NCI-H1694 (cell line): ENCODE measurements at regions not wholly inside any gene's neighbourhood (a gene's known extent, or its start where the extent isn't known, plus 50 kb on each side); places are given as distances from the start of the nearest gene placed in this dataset.
"Not testable (repeated sequence)": the region's sequence is repeated elsewhere in the genome, so short reads cannot be mapped to it uniquely, and the experiment has no call there.

Source experiments
- DNase-seq: peaks from one replicate; lab custom pipeline; 2025; lab: John Stamatoyannopoulos, UW

DNA sequence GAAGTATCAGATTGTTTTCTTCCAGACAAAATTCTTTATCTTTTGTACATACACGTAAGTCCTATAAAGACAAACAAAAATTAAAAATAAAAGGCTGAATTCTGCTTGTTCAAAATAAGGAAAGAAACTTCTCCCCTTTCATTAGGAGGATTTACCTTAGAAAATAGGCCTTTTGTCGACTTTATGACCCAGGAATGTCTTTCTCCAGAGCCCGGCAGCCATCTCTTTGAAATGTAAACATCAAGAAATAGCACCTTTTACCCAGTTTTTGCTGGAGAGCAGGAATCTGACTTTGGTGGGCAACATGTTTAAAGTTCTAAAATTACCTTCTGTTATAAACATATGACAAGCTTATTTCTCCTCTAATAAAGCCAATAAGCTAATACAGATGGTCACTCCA, 373.0 kb upstream of the FTMT start:
- no peak for DNase-seq

DNA sequence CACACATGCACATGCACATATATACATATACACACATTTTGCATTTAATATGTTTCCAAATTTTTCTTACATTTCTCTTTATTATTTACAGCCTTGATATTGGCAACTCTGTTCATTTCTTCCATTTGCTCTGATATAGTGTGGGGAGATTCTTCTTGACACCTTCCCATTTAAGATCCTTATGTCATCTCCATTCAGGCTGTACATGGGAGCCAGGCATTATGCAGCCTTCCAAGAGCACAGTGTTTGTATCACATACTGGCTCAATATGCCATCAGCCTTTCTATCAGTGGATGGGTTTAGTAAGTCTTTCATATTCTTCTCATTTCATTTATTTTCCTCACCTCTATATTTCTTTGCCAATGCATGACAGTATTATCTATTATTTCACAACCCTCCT, 372.3 kb upstream of the FTMT start:
- DNase-seq = no peak

DNA sequence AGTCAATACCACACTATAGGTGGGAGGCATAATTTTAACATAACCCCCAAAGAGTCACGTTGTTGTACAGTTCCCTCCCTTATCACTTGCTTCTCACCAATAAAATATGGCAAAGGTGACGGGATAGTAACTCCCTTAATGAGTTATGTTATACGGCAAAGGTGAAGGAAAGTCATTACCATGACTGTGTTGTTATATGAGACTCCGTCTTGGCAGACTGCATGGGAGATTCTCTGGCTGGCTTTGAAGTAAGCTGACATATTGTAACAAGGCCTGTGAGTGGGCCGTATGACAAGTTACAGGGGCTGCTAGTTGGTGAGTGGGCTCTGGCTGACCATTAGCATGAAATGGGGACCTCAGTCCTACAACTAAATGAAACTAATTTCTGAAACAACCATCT, 366.4 kb upstream of the FTMT start:
- DNase-seq = no peak

DNA sequence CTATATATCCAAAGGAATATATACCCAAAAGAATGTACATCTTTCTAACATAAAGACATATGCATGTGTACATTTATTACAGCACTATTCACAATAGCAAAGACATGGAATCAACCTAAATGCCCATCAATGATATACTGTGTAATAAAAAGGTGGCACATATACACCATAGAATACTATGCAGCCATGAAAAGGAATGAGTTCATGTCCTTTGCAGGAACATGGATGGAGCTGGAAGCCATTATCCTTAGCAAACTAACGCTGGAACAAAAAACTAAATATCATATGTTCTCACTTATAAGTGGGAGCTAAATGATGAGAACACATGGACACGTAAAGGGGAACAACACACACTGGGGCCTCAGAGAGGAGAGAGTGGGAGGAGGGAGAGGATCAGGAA, 365.7 kb upstream of the FTMT start:
- DNase-seq = not testable (repeated sequence)

DNA sequence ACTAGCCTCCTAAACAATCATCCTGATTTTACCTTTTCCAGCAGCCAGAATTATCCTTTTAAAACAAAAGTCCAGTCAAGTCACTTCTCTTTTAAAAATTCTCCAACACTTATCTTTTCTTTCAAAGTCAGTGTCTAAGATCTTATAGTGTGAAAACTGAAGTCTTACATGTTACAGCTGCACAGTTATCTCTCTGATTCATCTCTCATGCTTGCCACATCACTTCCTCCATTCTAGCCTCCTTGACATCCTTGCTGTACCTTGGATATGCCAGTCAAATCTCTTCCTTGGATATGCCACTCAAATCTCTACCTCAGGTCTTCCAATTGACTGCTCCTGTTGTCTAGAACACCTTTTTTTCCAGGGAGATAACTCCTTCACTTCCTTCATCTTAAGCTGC, 361.7 kb upstream of the FTMT start:
- no peak for DNase-seq

DNA sequence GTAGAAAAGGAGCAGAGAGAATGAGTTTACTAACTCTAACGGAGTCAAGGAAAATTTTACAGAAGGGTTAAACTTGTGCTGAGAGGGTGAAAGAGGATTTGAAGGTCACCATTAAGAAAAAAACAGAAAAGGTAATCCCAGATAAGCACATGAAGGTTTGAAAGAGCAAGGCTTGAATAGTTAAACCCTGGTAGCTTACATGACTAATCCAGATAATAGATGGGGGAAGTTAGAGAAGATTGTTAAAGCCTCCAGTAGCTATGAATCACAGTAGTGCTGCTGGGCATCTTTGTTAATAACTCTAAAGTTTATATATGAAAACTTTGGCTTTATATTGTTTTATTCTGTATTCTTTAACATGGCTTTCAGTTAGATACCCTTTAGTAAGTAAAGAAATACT, 354.5 kb upstream of the FTMT start:
- DNase-seq = no peak

DNA sequence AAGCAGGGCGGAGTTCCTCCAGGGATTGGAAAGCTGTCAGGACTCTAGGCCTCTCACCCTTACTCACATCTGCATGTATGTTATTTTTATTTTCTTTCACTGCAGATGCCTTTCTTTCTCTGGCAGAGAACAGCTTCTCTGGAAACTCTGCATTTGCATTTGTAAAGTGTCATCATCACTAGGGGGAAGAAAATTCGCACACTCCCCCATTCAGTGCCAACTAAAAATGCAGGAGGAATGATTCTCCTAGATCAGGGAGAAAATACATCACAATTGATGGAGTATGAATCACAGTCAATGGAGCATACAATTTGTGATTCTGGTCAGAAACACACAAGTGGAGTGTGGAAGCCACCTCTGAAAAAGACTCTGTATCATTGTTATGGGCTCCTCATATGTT, 351.4 kb upstream of the FTMT start:
- no peak for DNase-seq

DNA sequence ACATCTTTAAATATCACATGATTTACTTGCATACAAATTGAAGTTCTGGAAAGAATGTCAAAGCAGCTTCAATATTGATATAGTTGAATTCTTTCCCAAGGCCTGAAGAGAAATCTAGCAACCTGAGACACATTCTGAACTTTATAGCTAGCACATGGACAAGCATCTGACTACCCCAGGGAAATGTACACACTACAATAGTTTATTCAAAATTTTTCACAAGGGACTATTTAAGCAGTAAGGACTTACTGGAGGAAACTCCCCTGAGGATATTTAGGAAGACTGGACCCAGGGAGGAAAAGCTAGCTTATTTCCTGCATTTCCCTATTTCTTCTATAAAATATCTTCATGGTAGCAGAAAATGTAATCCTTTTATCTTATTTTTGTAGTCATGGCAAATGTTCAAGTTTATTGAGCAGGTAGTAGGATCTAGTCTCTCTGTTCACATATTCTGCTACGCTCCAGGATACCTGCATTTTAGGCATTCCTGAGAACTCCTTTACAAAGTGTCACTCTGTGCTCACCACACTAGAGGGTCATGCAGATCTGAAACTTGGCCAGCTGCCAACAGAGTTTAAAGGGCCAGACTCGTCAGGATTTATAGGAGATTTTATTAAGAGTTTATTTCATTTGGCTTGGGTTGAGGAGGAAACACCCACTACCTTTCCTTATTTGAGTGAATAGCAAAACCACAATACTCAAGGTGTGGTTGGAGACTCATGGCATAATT, 348.4 kb upstream of the FTMT start:
- DNase-seq = no peak

DNA sequence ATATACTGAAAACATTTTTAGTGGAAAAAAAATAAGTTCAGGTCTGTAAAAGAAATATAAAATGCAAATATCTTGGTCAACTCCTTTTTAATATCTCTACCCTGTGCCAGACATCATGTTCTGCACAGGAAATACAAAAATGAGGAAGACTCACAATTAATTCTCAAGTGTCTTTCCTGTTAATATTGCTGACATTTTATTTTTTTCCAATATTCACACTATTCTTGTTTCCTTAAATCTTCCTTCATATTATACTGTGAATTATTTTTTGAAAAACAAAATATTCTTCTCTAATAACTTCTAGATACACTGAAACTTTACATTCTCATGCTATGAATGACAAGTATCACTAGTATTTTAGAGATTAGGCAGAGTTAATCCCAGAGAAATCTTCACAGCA, 334.7 kb upstream of the FTMT start:
- no peak for DNase-seq

DNA sequence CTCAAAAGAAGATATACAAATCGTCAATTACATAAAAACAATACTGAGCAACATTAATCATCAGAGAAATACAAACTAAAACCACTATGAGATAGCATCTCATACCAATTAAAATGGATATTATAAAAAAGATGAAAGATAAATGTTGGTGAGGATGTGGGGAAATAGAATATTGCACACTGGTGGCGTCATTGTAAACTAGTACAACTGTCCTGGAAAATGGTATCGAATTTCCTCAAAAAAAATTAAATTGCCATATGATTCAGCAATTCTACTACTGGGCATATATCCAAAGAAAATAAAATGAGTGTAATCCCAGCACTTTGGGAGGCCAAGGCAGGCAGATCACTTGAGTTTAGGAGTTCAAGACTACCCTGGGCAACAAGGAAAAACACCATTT, 326.0 kb upstream of the FTMT start:
- DNase-seq = no peak

DNA sequence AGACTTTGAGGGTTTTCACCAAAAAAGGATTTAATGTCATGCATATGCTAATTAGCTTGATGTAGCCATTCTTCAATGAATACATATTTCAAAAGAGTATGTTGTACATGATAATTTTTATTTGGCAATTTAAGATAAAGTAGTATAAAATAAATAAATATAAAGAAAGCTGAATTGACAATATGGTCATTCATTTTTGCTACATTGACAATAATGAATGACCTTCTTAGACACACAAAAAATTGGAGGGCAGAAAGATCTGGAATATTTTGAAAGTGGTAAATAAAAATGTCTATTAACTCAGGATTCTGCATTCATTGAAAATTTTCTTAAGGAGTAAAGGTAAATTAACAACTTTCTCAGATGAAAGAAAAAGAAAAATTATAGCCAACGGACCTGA, 324.8 kb upstream of the FTMT start:
- DNase-seq = no peak

DNA sequence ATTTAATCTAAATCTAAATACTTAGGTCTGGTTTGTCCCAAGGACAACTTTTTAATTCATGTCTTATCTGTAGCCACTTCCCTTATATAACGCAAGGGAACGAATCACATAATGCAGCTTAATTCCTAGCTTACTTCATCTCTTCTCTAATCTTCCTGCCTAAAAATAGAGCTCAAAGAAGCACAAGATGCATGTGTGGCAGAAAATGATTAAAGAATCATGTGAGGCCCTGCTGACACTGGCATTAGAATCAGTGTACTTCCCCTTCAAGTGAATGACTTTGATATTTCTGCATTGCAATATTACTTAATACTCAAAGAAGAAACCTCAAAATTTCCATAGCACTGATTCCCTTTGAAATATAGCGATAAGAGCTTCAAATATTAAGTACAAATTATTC, 317.9 kb upstream of the FTMT start:
- DNase-seq = no peak

DNA sequence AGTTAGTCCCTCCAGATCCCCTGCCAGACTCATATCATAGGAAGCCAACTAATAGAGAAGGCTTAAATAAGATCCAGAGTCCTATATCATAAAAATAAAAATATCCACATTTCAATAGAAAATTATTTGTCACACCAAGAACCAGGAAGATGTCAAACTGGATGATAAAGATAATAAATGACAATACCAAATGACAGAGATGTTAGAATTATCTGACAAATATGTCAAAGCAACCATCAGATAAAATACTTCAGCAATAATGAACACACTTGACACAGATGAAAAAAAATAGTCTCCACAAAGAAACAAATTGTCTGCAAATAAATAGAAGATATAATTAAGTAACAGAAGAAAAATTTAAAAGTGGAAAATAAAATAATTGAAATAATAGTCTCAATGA, 300.7 kb upstream of the FTMT start:
- DNase-seq = no peak

DNA sequence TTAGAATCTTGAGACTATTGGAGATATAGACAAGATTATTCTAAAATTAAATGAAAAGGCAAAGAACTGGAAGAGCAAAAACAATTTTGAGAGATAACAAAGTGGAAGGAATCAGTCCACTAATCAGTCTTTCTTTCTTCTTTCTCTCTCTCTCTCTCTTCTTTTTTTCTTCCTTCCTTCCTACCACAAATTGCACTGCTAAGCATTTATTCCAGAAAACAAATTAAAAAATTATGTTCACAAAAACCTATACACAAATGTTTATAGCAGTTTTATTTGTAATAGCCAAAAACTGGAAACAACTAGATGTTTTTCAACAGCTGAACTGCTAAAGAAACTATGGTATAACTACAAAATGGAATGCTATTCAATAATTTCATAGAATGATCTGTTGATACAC, 291.9 kb upstream of the FTMT start:
- no peak for DNase-seq

DNA sequence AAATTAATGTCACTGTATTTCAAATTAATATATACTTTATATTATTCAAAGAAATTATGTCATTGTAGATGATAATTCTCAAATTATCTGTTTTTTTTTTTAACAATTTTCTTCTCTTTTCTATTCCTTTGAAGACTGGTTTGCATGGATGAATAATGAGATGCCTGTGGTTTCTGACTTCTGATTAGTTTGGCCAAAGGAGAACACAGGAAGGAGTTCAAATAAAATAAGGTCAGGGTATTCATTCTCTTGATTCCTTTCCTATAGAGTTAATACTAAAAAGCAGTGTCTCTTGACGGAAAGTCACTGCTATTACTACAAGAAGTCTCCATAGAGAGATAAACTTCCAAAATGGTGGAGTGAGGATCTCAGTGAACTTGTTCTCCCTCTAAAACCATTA, 279.6 kb upstream of the FTMT start:
- no peak for DNase-seq

DNA sequence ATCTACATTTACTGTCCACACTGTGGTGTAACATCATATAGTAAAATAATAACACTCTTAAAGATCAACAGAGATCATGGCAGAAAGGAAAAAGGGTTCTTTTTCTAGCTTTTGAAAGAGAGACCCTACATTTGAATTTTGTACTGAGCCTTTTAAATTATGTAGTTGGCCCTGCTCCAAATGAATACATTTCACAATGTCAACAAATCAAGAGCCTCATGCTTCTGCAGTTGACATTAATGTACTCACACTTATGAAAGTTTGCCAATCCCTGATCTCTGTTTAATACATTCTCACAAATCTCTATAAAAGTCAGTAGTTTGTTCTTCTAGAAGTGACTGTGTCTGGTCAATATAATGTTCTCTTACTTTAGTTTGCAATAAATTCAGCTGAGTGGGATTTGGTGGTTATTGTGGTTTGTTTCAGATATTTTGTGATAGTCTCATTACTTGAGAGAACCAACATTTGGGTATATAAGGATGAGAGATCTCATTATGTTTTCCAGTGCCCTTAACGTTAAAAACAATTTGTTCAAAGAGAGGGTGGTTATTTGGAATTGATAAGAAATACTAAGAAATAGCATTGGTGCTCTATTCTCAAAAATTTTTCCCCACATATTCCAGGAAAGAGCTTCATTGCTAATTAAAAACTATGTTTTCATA, 277.8 kb upstream of the FTMT start:
- no peak for DNase-seq

DNA sequence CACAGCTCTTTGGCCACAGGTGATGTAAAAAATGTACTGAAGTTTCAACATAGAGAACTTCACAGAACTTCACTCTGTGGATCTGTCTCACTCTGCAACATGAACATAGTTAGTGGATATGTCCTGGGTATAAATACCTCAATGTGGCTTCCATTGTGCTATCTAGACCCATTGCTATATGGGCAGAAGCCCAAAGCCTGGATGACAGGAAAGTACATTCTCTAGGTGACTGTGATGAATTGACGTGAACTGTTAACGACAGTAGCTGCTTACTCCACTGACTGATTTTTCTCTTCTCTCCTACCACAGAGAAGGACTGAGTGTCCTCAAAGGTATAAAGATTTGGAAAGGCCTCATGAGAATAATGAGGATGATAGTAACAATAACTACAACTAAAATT, 270.1 kb upstream of the FTMT start:
- DNase-seq = no peak

DNA sequence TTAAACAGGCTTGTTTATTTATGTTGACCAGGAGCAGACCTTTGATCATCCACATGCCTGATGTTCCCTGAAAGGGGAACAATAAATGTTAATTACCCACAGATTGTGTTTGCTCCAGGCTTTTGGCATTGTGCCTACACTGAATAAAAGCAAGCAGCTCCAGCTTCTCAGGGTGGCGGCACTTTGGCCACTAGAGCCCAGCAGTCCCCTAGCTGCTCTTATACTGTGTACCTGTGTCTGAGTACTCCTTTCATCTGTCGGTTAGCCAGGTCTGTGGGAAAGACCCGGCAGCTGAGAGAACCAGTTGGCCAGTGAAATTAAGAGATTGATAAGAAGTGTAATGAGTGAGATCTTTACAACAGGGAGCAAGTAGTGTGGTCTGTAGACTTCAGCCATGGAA, 254.8 kb upstream of the FTMT start:
- no peak for DNase-seq

DNA sequence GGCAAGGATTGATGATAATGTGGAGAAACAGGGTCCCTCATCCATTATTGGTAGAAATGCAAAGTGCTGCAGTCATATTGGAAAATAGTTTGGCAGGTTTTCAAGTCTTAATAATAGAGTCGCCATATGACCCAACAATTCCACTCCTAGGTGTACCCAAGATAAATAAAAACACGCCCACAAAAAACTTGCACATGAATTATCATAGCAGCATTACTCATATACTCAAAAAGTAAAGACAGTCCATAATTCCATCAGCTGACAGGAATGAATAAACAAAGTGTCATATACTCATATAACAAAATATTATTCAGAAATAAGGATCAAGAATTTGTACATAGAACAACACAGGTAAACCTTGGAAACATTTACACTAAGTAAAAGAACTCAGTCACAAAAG, 242.9 kb upstream of the FTMT start:
- no peak for DNase-seq

DNA sequence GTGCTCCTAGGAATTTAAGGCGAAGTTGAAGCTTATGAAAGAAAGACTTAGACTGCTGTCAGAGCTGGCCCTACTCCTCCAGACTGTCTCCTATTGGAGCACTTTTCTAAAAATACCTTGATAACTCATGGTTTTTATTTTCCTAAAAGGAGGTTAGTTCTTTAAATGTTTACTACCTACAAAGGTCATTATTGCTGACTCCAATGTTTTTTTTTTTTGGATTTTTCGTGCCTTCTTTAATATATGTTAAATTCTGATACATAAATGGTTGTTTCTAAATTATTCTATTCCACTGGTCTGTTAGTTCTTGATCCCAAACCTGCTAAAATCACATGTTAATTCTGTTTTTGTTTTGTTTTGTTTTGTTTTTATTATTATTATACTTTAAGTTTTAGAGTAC, 227.6 kb upstream of the FTMT start:
- DNase-seq = no peak

DNA sequence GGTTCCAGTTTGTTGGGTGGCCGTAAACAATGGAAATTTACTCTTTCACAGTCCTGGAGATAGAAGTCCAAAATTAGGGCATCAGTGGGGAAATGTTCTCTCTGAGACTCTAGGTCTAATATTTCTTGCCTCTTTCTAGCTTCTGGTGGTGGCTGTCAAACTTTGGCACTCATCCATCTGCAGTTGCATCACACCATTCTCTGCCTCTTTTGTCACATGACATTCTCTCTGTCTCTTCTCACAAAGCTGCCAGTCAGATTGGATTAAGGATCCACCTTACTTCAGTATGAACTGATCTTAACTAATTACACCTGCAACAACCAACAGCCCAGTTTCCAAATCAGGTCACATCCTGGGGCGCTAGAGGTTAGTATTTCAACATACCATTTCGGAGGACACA, 222.9 kb upstream of the FTMT start:
- DNase-seq = no peak

DNA sequence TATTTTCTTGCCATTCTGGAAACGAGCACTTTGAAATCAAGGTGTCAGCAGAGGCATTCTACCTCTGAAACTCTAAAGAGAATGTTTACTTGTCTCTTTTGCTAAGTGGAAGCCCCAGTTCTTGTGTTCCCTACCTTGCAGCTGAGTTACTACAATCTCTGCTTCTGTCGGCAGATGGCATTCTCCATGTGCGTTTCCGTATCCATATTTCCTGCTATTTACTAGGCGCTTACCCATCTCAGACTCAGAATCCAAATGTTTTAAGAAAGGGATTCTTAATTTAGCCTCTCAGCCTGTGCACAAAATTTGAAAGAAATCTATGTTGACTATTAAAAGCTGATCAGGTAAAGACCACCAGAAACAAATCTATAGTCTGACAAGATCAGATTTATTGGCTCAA, 221.3 kb upstream of the FTMT start:
- no peak for DNase-seq

DNA sequence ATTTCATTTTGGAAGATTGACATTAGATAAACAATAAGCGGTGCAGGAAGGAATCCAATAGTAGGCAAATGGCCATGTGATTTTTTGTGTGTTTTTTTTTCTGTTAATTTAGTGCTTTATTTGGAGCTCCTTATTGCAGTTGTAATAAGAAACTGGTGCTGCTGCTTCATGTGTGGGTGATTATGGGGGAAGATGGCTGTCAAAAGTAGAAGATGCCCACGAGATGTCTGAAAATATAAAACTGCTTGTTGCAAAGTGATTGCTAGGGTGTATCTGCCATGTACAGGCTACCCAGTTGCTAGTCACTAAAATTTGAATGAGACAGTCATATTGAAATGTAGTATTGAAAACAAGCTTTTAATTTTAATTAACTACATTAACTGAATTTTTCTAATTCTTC, 216.7 kb upstream of the FTMT start:
- DNase-seq = no peak

DNA sequence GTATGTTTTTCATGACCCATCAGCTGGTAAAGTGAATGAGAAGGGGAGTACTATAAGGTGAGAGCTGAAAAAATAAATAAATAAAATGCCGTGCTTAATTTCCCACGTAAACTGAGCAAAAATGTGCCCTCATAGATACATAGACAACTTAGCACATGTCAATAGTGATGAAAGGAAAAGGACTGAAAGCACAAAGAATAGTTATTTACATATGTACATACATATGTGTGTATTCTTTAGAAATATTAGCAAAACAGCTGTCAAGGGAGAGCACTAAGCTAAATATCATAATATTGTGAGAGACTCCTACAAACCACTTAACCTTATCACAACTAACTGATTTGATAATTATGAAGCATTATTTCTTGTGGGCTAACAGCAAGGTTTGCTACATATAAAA, 213.6 kb upstream of the FTMT start:
- no peak for DNase-seq
